Aorta (tissue), 5 donors: ENCODE measurements at regions not wholly inside any gene's neighbourhood (a gene's known extent, or its start where the extent isn't known, plus 50 kb on each side); places are given as distances from the start of the nearest gene placed in this dataset.
"Not testable (repeated sequence)": the region's sequence is repeated elsewhere in the genome, so short reads cannot be mapped to it uniquely, and the experiment has no call there.

Source experiments
- ATAC-seq: fragments of 200-7000 bp; cut with Tn5 transposase; one replicate; pipeline ENCODE4 v1.9.1; 2022; ENCODE audit warnings: moderate library complexity; ENCODE audit not compliant: low FRiP score
- DNase-seq, 2 donors: peaks; one replicate each; pipeline ENCODE4 v3.0.0-alpha.2; 2020
- H3K27ac ChIP-seq, 2 donors: one replicate each; pipeline ENCODE4 v1.5.1; 2013; ENCODE audit warnings: low read length in 2 of 2, mild to moderate bottlenecking in 2 of 2, moderate library complexity in 2 of 2, control low read depth in 1 of 2, inconsistent platforms in 1 of 2, low read depth in 1 of 2
- H3K27me3 ChIP-seq, 2 donors: one replicate each; pipeline ENCODE4 v1.6.1; 2013; ENCODE audit warnings: control low read depth in 1 of 2, low read length in 1 of 2, mild to moderate bottlenecking in 1 of 2, moderate library complexity in 1 of 2; ENCODE audit not compliant: insufficient read depth in 2 of 2, control insufficient read depth in 1 of 2
- H3K36me3 ChIP-seq, 2 donors: one replicate each; pipeline ENCODE4 v1.6.1; 2013; ENCODE audit warnings: control low read depth in 1 of 2, low read length in 1 of 2, mild to moderate bottlenecking in 1 of 2; ENCODE audit not compliant: insufficient read depth in 2 of 2, control insufficient read depth in 1 of 2
- H3K4me1 ChIP-seq, 2 donors: one replicate each; pipeline ENCODE4 v1.6.1; 2013; ENCODE audit warnings: low read length in 2 of 2, control low read depth in 1 of 2, mild to moderate bottlenecking in 1 of 2, moderate library complexity in 1 of 2; ENCODE audit not compliant: insufficient read depth in 2 of 2, control insufficient read depth in 1 of 2
- H3K4me3 ChIP-seq, 2 donors: one replicate each; pipeline ENCODE4 v1.5.1; 2013; ENCODE audit warnings: low read length in 2 of 2, control low read depth in 1 of 2, mild to moderate bottlenecking in 1 of 2
- H3K9me3 ChIP-seq: one replicate; pipeline ENCODE4 v1.6.1; 2013; ENCODE audit warnings: mild to moderate bottlenecking, low read length; ENCODE audit not compliant: control insufficient read depth
- WGBS, 2 donors: extraction: QIAGEN DNeasy Blood & Tissue Kit; methylation state at CpG; one replicate each; pipeline ENCODE4 v1.1.7; 2013; 5-methylcytosine and 5-hydroxymethylcytosine counted together
- intact Hi-C, 2 donors: fragments of 100-400 bp; cut with DNase I; formaldehyde crosslinking; loops; one replicate each; pipeline versions ENCODE4 v1.14.2 to v1.15.0; 2022
- donor health status: healthy with polysubstance abuse.
- donor health status: Bipolar disorder and iron deficiency.
- donor health status: DM: no; HTN: no; CAD: no.
- donor health status: DM: no; HTN: no; CAD: no.
- donor health status: DM: yes; HTN: yes; CAD: no.

GRCh38 chr2:180705551-180705950 is 274.9 kb upstream of the UBE2E3 start:
- Histone ChIP-seq H3K27ac (no peak overlapping the region), H3K4me1 (no peaks in the 10 kb centered on the region), H3K9me3 (no peaks in the 10 kb centered on the region), H3K27me3 (no peaks in the 10 kb centered on the region), H3K36me3 (no peaks in the 10 kb centered on the region), H3K4me3 (no peak overlapping the region)
- intact Hi-C loops = no loop called here
- ATAC-seq (no peak), DNase-seq (no peak)
- 91 to 98% methylated on average over 1 of the region's 1 CpG for WGBS, 2 donors

GRCh38 chr2:180705122-180705521 is 275.3 kb upstream of the UBE2E3 start:
- Histone ChIP-seq H3K4me1 (no peaks in the 10 kb centered on the region), H3K4me3 (no peak overlapping the region), H3K9me3 (no peaks in the 10 kb centered on the region), H3K36me3 (no peaks in the 10 kb centered on the region), H3K27me3 (no peaks in the 10 kb centered on the region), H3K27ac (no peak overlapping the region)
- DNase-seq (no peak), ATAC-seq (no peak)
- intact Hi-C loops = no loop called here

- peak; percentile 44 for ATAC-seq
- no peak overlapping the region for H3K27ac ChIP-seq
- no peaks in the 10 kb centered on the region for H3K27me3 ChIP-seq
- no peaks in the 10 kb centered on the region for H3K36me3 ChIP-seq
- peak in 1 of 2 donors; percentile 63 for DNase-seq
- H3K9me3 ChIP-seq = no peaks in the 10 kb centered on the region
- intact Hi-C loops = no loop called here
- WGBS, 2 donors = 78 to 85% methylated on average over 4 of the region's 4 CpGs
- no peak overlapping the region for H3K4me3 ChIP-seq
- H3K4me1 ChIP-seq = no peaks in the 10 kb centered on the region
Measured at GRCh38 chr2:180699657-180700361, 280.6 kb upstream of the UBE2E3 start.

GRCh38 chr2:180698668-180699067 is 281.7 kb upstream of the UBE2E3 start:
- Histone ChIP-seq H3K27ac (no peak overlapping the region), H3K9me3 (no peaks in the 10 kb centered on the region), H3K4me3 (no peak overlapping the region), H3K4me1 (no peaks in the 10 kb centered on the region), H3K27me3 (no peaks in the 10 kb centered on the region), H3K36me3 (no peaks in the 10 kb centered on the region)
- WGBS, 2 donors = 79 to 87% methylated on average over 3 of the region's 3 CpGs
- DNase-seq = no peak
- intact Hi-C loops = no loop called here
- ATAC-seq = no peak

GRCh38 chr2:180695586-180696401 is 284.6 kb upstream of the UBE2E3 start:
- Histone ChIP-seq H3K27ac (no peak overlapping the region), H3K9me3 (no peaks in the 10 kb centered on the region), H3K4me1 (no peaks in the 10 kb centered on the region), H3K36me3 (no peaks in the 10 kb centered on the region), H3K27me3 (no peaks in the 10 kb centered on the region), H3K4me3 (no peak overlapping the region)
- intact Hi-C loops = no loop called here
- 85 to 88% methylated on average over 5 of the region's 5 CpGs for WGBS, 2 donors
- DNase-seq (no peak), ATAC-seq (no peak)

GRCh38 chr2:180694445-180695421 is 285.7 kb upstream of the UBE2E3 start:
- DNase-seq = no peak
- H3K9me3 ChIP-seq = no peaks in the 10 kb centered on the region
- intact Hi-C loops = no loop called here

GRCh38 chr2:180692322-180692721 is 288.1 kb upstream of the UBE2E3 start:
- no peak overlapping the region for H3K27ac ChIP-seq
- DNase-seq = no peak
- no peaks in the 10 kb centered on the region for H3K27me3 ChIP-seq
- ATAC-seq = no peak
- no peaks in the 10 kb centered on the region for H3K36me3 ChIP-seq
- H3K4me1 ChIP-seq = no peaks in the 10 kb centered on the region
- 87 to 93% methylated on average over 7 of the region's 7 CpGs for WGBS, 2 donors
- intact Hi-C loops = no loop called here
- no peaks in the 10 kb centered on the region for H3K9me3 ChIP-seq
- no peak overlapping the region for H3K4me3 ChIP-seq

More at GRCh38 chr2:180694445-180695421, 285.7 kb upstream of the UBE2E3 start:
- Histone ChIP-seq H3K27me3 (no peaks in the 10 kb centered on the region), H3K4me1 (no peaks in the 10 kb centered on the region), H3K36me3 (no peaks in the 10 kb centered on the region), H3K4me3 (no peak overlapping the region), H3K27ac (no peak overlapping the region)
- 37 to 49% methylated on average over 5 of the region's 5 CpGs for WGBS, 2 donors
- ATAC-seq = no peak

GRCh38 chr2:180691855-180692223 is 288.6 kb upstream of the UBE2E3 start:
- ATAC-seq, H3K4me3 ChIP-seq, intact Hi-C loops, H3K9me3 ChIP-seq, DNase-seq, H3K36me3 ChIP-seq, H3K27me3 ChIP-seq, H3K4me1 ChIP-seq, H3K27ac ChIP-seq: not testable (repeated sequence)
- WGBS, 2 donors = 92 to 93% methylated on average over 15 of the region's 15 CpGs
